SK-N-MC (cell line): ENCODE measurements at regions not wholly inside any gene's neighbourhood (a gene's known extent, or its start where the extent isn't known, plus 50 kb on each side); places are given as distances from the start of the nearest gene placed in this dataset.

Experiments
- EZH2 ChIP-seq: fragments of 200-600 bp; sonication (generic); IDR thresholded peaks from one replicate; pipeline ENCODE4 v1.6.1; 2017; ENCODE audit warnings: antibody characterized with exemption
- POLR2AphosphoS5 ChIP-seq: IDR thresholded peaks from 2 replicates; pipeline ENCODE4 v1.6.1; 2012; ENCODE audit warnings: mild to moderate bottlenecking, low read depth, low read length, borderline replicate concordance

GRCh38 chr2:222033541-222033940, 265.3 kb downstream of the PAX3 start:
- TF ChIP-seq POLR2AphosphoS5: no peak
- no peak for TF ChIP-seq EZH2
